Cardiac muscle cell (in vitro differentiated cells and primary cell): ENCODE measurements at regions not wholly inside any gene's neighbourhood (a gene's known extent, or its start where the extent isn't known, plus 50 kb on each side); places are given as distances from the start of the nearest gene placed in this dataset.

Experiments used
- DNase-seq, 2 donors: peaks; one replicate each; pipeline versions ENCODE4 v3.0.0 to v3.0.0-alpha.2; 2010 to 2017; ENCODE audit warnings: low read depth in 1 of 2, low spot score in 1 of 2
- H3K27ac ChIP-seq: fragments of 200-600 bp; sonication (generic); 2 replicates; pipeline ENCODE4 v1.5.1; 2016
- H3K27me3 ChIP-seq: fragments of 200-600 bp; sonication (generic); 2 replicates; pipeline ENCODE4 v1.6.0; 2016; ENCODE audit warnings: control low read depth
- H3K36me3 ChIP-seq: fragments of 200-600 bp; sonication (generic); 2 replicates; pipeline ENCODE4 v1.5.1; 2016; ENCODE audit warnings: control low read depth
- H3K4me1 ChIP-seq: fragments of 200-600 bp; sonication (generic); 2 replicates; pipeline ENCODE4 v1.8.1; 2017; ENCODE audit warnings: low read depth, mild to moderate bottlenecking, mixed run types
- H3K4me3 ChIP-seq: fragments of 200-600 bp; sonication (generic); 2 replicates; pipeline ENCODE4 v1.5.1; 2016; ENCODE audit warnings: mild to moderate bottlenecking
- H3K9me3 ChIP-seq: fragments of 200-600 bp; sonication (generic); 2 replicates; pipeline ENCODE4 v1.5.1; 2017; ENCODE audit warnings: low read depth, mild to moderate bottlenecking, control low read depth
- CTCF ChIP-seq: IDR thresholded peaks from 2 replicates; pipeline ENCODE4 v1.5.1; 2012; ENCODE audit warnings: low read depth, mild to moderate bottlenecking, low read length

- H3K4me3 ChIP-seq, result no peak overlapping the region
- no peak for TF ChIP-seq CTCF
- H3K27ac ChIP-seq, result no peak overlapping the region
- H3K4me1 ChIP-seq, result no peaks in the 10 kb centered on the region
- H3K36me3 ChIP-seq, result no peaks in the 10 kb centered on the region
- H3K27me3 ChIP-seq, result no peaks in the 10 kb centered on the region
- no peaks in the 10 kb centered on the region for H3K9me3 ChIP-seq
- no peak for DNase-seq
Observed at GRCh38 chr12:85695097-85695715, 141.0 kb downstream of the RASSF9 start.

GRCh38 chr12:85697003-85697402, 139.2 kb downstream of the RASSF9 start:
- no peaks in the 10 kb centered on the region for H3K27me3 ChIP-seq
- no peak overlapping the region for H3K27ac ChIP-seq
- no peak for TF ChIP-seq CTCF
- H3K4me3 ChIP-seq, result no peak overlapping the region
- DNase-seq, result no peak
- no peaks in the 10 kb centered on the region for H3K9me3 ChIP-seq
- no peaks in the 10 kb centered on the region for H3K36me3 ChIP-seq
- no peaks in the 10 kb centered on the region for H3K4me1 ChIP-seq

GRCh38 chr12:85698937-85699336, 137.3 kb downstream of the RASSF9 start:
- H3K27ac ChIP-seq, result no peak overlapping the region
- H3K36me3 ChIP-seq, result no peaks in the 10 kb centered on the region
- H3K27me3 ChIP-seq, result no peaks in the 10 kb centered on the region
- no peak for TF ChIP-seq CTCF
- H3K4me3 ChIP-seq, result no peak overlapping the region
- no peak for DNase-seq
- H3K4me1 ChIP-seq, result no peaks in the 10 kb centered on the region
- no peaks in the 10 kb centered on the region for H3K9me3 ChIP-seq

GRCh38 chr12:85708775-85709174, 127.4 kb downstream of the RASSF9 start:
- Histone ChIP-seq H3K27me3 (no peaks in the 10 kb centered on the region), H3K27ac (no peak overlapping the region), H3K4me3 (no peak overlapping the region), H3K4me1 (no peaks in the 10 kb centered on the region), H3K36me3 (no peaks in the 10 kb centered on the region), H3K9me3 (no peaks in the 10 kb centered on the region)
- DNase-seq, result no peak
- no peak for TF ChIP-seq CTCF

- H3K9me3 ChIP-seq, result no peaks in the 10 kb centered on the region
- no peak overlapping the region for H3K4me3 ChIP-seq
- TF ChIP-seq CTCF, result no peak
- H3K27me3 ChIP-seq, result no peaks in the 10 kb centered on the region
- no peak overlapping the region for H3K27ac ChIP-seq
- H3K36me3 ChIP-seq, result no peaks in the 10 kb centered on the region
- DNase-seq, result no peak
- H3K4me1 ChIP-seq, result no peaks in the 10 kb centered on the region
Observed at GRCh38 chr12:85711735-85712390, 124.3 kb downstream of the RASSF9 start.
